ENCODE measurements at regions not wholly inside any gene's neighbourhood (a gene's known extent, or its start where the extent isn't known, plus 50 kb on each side); places are given as distances from the start of the nearest gene placed in this dataset.

DNA sequence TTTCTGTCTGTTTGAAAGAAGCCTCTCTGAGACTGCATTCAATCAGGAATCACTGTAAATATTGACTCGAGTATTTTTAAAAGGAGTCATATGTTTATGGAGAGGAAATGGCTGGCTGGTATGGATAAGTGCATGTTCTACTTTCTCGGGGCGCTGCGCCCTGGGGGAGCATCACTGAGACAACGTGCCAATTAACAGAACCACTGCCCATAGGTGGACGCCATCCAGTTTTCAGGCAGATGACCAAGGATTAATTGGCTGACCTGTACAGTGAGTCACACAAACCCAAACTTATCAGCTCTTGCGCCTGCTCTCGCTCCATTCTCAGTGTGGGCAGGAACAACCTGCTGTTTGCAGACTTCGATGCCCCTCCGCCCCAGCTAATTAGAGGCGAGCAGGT is 571.2 kb downstream of the QKI start:
- no peak for DNase-seq (ENCODE audit: low read depth)

DNA sequence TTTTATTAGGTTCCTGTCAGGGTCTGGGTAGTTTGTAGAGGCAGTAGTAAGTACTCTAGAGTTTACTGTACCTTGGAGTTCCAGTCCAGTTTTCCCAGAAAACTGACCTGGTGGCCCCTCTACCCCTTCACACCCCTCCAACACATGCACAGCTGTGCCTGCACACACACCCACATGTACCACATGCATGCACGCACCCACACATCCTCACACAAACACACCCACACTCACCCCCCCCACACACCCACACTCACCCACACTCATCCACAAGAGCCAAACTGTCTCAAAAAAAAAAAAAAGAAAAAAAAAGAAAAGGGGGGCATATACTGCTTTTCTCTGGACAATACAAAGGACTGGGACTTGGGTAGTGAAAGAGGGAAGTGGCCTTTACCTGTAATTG is 570.5 kb downstream of the QKI start:
- DNase-seq (ENCODE audit: low read depth) = no peak

DNA sequence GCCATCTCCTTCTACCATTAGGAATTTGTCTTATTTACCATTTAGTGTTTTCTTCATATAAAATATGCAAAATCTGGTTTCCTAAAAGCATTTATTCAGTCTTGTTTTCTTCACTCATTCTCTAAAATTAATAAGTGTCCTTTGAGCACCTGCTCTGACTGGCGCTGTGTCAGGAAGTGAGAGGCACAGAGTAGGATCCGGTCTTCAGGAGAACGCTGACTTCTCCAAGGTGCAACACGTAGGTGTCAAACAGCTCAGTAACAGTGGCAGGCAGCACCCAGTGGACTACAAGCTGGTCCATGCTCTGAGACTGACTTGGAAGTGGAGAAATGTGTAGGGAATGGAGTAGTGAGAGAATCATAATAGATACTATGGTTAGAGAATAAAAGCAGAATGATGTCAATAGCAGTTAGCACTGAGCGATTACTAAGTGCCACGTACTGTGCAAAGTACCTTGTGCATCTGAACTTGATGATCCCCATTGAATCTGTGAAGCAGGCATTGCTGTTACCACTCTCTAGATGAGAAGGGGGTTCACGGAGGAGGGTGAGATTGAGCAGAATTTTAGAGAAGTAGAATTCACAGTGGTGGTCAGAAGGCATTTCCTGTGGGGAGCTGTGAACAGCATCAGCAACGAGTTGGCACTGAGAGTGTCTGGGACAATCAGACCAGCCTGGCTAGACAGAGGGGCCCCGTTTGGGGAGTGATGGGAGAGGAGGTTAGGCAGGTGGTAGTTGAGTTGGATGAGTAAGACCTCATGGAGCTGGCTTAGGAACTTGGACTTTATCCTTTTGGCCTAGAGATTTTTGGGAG is 569.8 kb downstream of the QKI start:
- DNase-seq (ENCODE audit: low read depth) = no peak

DNA sequence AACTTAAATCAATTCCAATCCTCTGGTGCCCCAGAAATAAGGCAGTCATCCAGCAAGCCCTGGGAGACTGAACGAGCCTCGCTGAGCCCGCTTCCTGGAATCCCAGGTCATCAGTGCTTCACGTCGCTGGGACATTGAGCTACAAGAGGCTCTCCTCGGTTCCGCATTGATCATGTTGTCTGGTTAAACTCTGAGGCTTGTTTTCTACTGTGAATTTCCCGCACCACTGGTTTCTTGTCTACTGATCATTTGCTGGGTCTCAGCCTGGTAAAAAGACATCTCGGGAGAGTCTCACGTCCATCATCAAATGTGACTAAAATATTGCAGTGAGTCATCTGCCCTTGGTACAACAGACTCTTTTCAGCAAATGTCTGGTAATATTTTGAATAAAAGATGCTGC is 569.2 kb downstream of the QKI start:
- no peak for DNase-seq (ENCODE audit: low read depth)

DNA sequence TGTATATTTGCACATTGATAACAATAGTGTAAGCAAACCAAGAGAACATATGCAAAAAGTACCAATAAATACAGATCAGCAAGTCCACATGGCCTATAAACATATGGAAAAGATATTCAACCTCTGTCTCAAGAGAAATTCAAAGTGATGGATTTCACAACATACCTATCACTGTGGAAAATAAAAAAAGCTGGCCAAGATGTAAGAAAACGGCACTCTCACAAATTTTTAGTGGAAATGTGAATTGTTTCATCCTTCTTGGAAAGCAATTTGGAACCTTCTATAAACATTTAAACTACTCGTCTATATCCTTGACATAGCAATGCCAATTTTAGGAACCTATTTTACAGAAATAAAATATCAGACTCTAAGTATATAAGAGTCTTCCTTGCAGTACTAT is 559.8 kb downstream of the QKI start:
- DNase-seq (ENCODE audit: low read depth) = no peak

DNA sequence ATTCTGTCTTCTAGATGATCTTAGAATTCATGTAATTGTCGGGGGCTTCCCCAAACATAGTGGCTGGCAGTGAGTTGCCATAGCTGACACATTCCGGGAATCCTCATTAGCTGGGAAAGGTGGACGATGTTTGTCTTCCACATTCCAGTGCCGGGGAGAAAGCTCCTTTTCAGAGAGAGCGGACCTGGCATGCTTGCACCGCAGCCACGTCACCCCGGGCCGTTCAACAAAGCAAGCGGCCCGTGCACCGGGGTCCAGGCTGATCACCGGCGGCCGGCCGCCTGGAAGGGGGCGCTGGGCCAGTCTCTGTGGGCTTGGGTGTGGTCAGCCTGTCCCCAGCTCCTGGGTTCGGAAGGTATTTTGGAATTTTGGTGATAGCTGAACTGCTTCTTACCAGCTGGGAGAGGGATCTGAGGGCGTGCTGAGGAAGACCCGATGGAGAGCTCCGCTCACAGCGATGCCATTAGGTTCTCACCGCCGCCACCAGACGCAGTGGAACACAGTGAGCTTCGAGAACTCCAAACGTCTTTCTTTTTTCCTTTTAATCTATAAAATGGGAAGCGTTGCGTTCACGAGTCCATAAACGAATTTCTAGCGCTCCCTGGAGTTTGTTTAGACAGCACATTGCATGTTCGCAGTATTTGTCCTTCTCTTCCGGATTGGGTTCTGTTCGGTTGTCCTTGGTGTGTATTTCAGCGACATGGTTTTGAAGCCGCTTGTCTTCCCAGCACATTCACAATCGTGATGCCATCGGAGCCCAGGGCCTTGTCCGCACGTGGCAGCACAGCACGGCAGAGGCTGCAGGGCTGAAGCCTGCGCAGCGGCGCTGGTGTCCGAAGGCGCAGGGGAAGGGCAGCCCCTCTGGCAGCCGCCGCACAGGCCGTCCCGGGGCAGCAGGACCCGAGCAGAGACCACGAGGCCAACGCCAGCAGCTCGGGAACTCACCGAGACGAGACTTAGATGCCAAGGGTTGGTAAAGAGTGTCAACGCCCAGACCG is 557.6 kb downstream of the QKI start:
- DNase-seq (ENCODE audit: low read depth) = no peak

DNA sequence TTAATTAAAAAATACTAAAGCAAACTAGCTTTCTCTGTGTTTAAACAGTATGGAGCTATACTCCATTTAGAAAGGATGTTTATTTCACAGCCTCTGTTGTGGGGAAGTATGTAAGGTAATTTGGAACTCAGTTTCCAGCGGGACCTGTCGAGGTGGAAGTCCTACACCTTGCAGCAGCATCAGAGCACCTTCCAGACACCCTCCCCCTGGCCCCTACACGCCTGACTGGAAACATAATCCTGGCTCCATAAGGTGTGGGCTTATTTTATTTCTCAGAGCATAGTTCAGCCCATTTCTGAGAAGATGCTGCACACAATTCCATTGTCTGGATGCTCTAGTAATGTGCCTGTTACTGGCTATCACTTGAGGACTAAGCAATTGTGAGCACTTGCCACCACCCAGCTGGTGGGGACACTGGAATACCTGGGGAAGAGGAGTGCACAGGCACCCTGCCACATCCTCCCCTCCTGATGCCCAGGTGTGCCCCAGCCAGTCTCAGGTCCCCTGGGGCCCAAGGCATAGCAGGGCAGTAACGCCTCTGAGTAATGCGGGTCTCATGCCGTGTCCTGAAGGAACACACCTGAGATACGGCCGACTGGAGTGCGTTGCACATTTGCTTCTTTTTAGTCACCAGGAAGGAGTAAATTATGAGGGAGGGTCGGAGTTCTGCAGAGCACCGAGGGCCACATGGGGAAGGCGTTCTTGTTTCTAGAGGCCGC is 556.5 kb downstream of the QKI start:
- no peak for DNase-seq (ENCODE audit: low read depth)

DNA sequence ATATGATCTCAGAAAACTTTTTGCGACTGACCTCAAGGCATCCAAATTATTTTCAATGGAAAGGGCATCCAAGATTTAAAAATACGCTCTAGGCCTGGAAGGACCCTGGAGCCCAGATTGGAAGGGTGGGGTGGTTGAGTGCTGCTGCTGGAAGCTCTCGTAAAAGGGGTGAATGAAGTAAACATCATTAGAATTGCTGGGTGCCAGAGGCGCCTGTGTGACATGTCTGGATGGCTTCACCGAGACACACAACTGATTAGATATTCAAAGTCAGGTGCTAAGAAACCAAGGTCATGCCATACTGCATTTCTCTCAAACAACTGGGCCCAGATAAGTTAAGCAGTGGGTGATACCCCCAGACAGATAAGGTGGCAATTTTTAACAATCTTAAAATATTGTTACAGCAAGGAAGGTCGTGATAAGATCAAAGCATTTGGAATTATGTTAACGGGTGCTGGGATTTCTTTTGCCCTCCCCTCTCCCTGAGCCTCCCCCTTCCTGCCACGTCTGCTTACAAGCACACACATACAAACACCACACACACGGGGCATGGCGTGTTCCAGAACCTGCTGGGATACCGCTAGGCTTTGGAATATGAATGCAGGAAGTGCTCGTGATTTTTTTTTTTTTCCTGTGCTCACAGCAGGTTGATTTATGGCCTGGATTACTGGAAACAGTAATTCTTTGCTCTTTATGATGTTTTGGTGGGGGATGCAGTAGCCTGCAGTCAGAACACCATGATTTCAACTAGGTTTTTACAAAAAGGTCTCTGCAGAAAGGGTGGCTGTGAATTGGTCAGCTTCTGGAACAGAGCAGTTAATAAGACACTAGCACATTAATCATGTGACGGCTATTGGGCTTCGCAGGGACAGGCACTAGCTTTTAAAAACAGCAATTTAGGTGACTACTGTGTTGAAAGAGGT is 551.2 kb downstream of the QKI start:
- DNase-seq (ENCODE audit: low read depth) = no peak

DNA sequence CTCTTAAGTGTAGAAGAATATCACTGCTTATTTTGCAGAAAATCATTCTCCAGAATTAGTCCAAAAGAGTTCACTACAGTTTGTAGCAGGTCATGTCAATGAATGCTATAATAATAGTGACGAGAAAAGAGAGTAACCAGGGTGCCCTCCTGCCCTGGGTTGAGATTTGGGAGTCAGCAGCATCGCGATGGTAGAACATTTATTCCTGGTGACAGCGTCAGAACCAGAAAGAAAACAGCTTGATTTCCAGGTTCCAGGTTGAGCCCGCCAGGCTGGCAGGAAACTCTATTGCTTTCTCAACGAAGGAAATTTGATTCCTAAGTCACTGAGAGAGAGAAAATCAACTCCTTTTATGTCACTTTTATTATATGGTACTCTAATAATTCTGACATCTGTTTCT is 550.3 kb downstream of the QKI start:
- DNase-seq (ENCODE audit: low read depth) = no peak

DNA sequence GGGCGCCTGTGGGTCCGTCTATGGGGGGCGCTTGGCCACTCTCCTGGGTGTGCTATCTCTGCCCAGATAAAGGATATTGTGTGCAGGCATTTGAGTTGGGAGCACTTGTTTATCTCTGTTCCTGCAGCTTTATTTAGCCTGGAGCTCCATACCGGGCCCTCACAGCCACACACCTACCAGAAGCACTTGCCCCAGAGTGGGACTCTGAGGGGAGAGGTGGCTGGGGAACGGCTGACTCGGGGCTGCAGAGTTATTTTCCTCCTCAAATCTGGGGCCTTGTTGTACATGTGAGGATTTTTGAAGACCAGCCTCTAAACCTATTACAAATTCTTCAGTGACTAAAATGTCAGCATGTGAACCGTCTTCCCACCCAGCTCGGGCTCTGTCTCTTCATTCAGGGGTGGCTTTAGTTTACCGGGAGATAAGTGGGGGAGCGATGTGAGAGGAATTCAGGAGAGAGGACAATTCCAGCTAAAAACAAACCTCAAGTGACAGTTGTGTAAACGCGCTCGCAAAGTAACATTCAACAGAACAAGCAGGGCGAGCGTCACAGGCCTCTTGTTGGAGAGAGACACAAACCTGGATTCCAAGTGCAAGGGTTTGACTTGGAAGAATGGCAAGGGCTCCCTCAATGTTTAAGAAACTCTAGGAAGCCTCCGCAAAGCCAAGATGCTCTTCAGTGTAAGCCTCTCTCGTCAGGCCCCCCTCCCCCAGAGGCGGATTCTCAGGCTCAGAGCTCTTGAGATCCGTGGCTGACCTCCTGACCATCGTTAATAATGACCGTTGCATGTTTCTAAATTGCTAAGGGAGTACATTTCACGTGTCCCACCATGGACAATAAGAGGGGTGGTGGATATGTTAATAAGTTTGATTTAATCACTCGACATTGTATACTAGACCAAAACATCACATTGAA is 548.9 kb downstream of the QKI start:
- no peak for DNase-seq (ENCODE audit: low read depth)

DNA sequence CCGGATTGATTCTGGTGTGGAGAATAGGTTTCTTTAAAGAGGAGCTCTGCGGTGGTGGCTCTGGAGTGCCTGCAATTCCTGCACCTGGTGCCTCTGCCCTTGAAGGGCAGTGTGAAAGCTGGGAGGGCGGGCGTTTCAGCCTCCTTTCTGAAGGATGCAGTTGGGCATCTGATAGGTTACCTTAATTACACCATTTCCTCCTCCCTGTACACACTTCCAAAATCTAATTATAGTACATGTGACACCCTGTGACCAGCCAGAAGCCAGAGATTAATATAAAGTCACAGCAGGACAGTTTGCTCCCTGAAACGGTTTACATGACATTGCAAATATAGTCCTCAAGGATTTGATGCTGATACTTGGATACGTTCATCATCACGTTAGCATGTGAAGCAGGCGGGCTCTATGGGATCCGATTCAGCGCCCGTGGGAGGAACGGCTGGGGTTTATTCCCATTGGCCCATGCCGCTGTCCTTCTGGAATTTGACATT is 548.2 kb downstream of the QKI start:
- no peak for DNase-seq (ENCODE audit: low read depth)

DNA sequence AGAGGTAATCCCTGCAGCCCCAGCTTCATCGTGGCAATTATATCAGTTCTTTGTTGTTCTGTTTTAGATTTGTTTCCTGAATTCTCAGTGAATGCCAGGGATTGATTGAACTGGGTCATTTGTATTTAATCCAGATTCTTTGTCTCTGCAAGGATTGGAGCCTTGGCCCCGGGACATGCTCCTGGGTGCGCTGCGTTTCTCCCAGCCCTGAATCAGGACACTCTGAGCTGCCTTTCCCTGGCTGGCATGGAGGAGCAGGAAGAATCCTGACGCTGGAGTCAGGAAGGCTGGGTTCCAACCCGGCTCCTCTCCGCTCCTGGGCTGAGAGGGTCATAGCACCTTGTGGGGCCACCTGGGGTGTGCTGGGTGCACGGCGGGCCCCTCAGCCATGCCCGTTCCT is 545.6 kb downstream of the QKI start:
- no peak for DNase-seq (ENCODE audit: low read depth)

DNA sequence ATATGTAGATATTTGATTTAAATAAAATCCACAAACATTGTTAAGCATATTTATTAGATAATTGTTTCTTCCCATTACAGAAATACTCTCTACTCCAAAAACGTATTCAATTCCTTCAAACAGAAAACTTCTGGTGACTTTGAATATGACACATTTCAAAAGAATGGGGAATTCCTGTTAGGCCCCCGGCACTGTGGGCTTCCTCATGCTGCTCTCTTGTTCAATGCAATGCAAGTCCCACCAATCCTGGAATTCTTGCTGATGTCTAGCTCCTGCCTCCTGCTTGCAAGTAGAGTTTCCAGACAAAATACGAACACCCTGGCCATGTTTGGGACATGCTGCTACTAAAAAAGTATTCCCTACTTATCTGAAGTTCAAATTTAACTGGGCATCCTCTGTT is 544.1 kb downstream of the QKI start:
- peak; percentile 30 for DNase-seq (ENCODE audit: low read depth)

DNA sequence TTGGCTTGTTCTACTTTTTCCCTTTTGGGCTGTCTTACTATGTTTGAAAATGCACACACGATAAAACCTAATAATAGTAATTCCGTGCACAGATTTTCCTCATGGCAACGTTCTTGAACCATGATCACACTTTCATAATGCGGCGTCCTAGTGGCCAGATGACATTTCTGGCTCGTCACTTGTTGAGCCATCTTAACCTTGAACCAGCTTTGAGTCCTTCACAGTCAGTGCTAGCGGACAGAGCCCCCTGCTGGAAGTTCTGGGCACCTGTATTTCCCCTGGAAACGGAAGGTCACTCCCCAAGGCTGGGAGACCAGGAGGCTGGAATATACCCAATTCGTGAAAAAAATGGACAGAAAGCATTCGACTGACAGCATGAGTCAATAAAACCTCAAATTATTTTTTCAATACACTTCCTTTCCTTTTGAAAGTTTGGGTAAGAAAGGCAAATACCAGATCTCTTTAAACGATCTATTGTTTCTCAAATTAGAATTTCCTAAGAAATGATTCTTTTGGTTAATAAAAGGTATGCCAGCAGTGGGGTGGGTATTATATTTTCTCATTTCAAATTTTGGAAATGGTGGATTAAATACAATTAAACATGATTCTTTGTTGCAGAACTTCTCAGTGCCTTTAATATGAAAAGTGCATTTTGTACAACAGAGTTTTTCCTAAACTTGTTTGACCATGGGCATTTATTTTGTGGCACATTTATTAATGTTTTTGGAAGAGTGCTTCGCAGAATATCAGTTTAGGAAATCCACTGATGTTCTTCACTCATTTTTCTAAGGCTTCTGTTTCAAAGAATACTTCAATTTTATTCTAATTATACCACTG is 542.3 kb downstream of the QKI start:
- peak; percentile 42 for DNase-seq (ENCODE audit: low read depth)

DNA sequence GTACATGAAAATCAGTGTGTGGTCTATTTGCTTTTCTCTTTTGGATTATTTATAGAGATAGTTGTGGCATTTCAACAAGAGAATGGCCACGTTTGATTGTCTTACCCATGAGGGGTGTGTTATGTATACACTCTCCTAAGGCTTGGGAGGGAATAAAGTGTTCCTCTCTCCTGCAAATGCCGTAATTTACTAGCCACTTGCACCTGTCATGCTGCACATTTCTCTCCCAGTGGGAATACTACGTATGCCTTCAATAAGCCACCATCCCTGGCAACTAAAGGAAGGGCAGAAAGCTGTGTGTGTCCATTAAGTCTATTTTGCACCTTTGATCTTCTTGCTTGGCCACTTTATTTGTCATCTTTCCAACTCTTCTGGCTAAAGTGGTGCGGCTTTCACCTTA is 541.2 kb downstream of the QKI start:
- DNase-seq (ENCODE audit: low read depth) = no peak

DNA sequence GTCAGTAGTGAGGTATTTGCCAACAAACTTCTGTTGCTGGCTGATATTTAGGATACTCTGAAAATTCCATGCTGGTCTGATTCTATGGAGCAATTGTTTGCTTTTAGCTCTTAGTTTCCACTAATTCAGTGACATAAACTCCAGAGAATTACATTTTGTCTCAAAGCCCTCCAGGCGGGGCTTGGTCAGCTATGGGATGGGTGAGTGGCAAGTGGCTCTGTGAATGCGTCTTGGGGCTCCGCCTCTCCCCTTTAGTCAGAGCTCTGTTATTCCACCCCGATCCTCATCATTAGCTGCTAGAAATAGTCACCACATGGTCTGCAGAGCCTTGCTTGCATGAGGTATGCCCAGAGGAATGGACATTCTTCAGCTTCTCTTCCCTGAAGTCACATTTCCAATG is 540.6 kb downstream of the QKI start:
- DNase-seq (ENCODE audit: low read depth) = peak; percentile 78

DNA sequence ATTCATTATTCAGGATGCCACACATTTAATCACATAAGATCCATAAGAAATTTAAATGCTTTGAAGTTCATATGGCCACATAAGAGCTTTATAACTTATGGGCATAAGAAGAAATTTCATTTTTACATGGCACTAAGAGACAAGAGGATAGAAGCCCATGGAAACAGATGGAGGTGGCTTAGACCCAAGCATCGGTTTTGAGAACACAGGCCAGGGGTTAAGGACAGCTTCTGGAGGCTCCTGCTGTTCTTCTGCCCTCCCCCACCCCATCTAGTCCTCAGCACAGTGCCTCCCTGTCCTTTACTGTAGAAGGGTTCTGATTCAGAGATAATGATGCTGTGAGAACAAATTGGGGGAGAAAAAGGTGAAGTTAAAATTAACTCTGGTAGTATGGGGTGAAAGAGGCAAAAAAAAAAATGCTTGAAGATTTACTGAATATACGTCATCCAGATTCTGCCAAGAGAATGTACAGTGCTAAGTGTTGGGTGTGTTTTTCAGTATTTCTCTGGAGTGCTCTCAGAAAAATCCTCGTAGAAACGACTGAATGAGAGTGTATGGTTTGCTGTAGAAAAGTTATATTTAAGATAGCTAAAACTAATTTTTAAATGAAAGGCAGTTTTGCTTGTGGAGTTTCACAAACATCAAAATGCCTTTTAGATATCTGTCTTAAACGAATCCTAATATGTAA is 539.7 kb downstream of the QKI start:
- no peak for DNase-seq (ENCODE audit: low read depth)

DNA sequence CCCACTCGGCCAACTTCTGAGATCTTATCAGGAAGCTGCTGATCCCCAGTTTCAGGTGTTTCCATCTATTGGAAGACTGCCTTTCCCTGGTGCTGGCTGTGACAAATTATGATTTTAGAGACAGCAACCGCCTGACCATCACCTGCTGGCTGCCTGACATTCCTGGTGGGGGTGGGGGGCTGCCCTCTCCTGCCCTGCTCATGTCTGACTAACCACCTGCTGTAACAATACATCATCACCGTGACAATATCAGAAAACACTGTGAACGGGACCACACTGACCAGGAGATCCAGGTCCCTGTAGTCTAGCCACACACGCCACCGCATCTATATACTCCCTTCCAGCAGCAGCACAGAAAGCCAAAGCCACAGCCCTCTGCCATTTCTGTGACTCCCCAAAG is 537.5 kb downstream of the QKI start:
- no peak for DNase-seq (ENCODE audit: low read depth)

DNA sequence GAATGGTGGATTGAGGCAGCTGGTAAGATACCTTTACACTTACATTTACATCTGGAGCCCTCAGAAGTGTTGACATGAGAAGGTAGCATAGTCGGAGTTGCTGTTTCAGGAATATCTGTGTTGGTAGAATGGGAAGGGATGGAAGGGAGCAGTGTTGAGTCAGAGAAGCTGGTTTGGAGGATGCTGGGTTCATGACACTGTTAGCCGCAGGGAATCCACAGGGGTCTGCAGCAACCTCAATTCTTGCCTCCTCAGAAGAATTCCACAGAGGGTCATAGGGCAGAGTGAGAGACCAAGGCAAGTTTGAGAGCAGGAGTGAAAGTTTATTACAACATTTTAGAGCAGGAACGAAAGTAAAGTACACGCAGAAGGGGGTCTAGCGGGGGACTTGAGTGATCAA is 536.8 kb downstream of the QKI start:
- no peak for DNase-seq (ENCODE audit: low read depth)

Measured in HS-5 (cell line).